Hindlimb muscle (tissue), 1 donor: ENCODE measurements at regions not wholly inside any gene's neighbourhood (a gene's known extent, or its start where the extent isn't known, plus 50 kb on each side); places are given as distances from the start of the nearest gene placed in this dataset.

Experiments
- DNase-seq: peaks from one replicate; pipeline ENCODE4 v3.0.0-alpha.2; 2013

- no peak for DNase-seq
These were observed 56.0 kb upstream of the CTTNBP2 start for GRCh38 chr7:117929237-117929636.

- DNase-seq = no peak
These were observed 58.1 kb upstream of the CTTNBP2 start for GRCh38 chr7:117931314-117931713.

GRCh38 chr7:117937049-117937752 is 64.0 kb upstream of the CTTNBP2 start:
- no peak for DNase-seq

- no peak for DNase-seq
These were observed 64.7 kb upstream of the CTTNBP2 start for GRCh38 chr7:117937753-117938483.

GRCh38 chr7:117941138-117941810 is 68.0 kb upstream of the CTTNBP2 start:
- no peak for DNase-seq

GRCh38 chr7:117942780-117943179 is 69.5 kb upstream of the CTTNBP2 start:
- DNase-seq = no peak

GRCh38 chr7:117944886-117945285 is 71.6 kb upstream of the CTTNBP2 start:
- no peak for DNase-seq

- no peak for DNase-seq
These were observed 73.0 kb upstream of the CTTNBP2 start for GRCh38 chr7:117946151-117946633.

GRCh38 chr7:117949232-117949631 is 76.0 kb upstream of the CTTNBP2 start:
- DNase-seq = no peak

GRCh38 chr7:117950601-117951260 is 77.5 kb upstream of the CTTNBP2 start:
- DNase-seq = no peak

GRCh38 chr7:117951285-117951684 is 78.0 kb upstream of the CTTNBP2 start:
- no peak for DNase-seq

GRCh38 chr7:117951691-117952280 is 78.5 kb upstream of the CTTNBP2 start:
- DNase-seq = no peak

GRCh38 chr7:117955046-117955445 is 81.8 kb upstream of the CTTNBP2 start:
- DNase-seq = no peak

GRCh38 chr7:117960351-117960750 is 87.1 kb upstream of the CTTNBP2 start:
- DNase-seq = no peak

GRCh38 chr7:117961235-117961634 is 88.0 kb upstream of the CTTNBP2 start:
- no peak for DNase-seq

GRCh38 chr7:117962366-117962994 is 89.2 kb upstream of the CTTNBP2 start:
- DNase-seq = no peak

GRCh38 chr7:117963264-117964197 is 90.3 kb upstream of the CTTNBP2 start:
- DNase-seq = no peak

- DNase-seq = no peak
These were observed 97.6 kb upstream of the CTTNBP2 start for GRCh38 chr7:117970801-117971200.

- no peak for DNase-seq
These were observed 98.5 kb upstream of the CTTNBP2 start for GRCh38 chr7:117971556-117972244.

GRCh38 chr7:117972606-117973005 is 99.4 kb upstream of the CTTNBP2 start:
- no peak for DNase-seq
